ENCODE measurements at regions not wholly inside any gene's neighbourhood (a gene's known extent, or its start where the extent isn't known, plus 50 kb on each side); places are given as distances from the start of the nearest gene placed in this dataset.

DNA sequence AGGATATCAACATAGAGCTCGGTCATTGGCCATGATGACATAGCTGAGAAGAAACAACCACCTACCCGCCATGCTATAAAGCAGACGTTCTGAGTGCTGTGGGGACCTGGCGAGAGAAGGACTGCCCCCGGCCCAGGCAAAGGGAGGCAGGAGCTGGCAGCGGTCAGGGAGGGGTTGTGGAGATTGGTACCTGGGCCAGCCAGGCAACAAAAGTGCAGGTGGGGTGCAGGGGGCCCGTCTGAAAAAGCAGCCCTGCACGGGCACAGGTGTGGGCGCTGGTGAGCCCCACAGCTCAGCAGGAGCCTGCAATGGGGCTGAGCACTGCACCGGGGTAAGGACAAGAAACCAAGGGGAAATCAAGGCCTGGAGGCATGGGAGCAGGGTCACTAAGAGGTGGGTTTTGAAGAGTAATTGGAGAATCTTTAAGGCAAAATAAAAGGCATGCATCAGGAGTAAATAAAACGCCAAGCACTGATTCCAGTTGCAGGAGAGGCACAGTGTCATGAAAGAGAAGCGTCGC is 464.0 kb downstream of the EIPR1 start:
- no peak for ATAC-seq
- TF ChIP-seq ZC3H10 (CRISPR knock-in tag; IDR thresholded peaks at IDR 0.05), result no peak
- TF ChIP-seq, protein P1, sequence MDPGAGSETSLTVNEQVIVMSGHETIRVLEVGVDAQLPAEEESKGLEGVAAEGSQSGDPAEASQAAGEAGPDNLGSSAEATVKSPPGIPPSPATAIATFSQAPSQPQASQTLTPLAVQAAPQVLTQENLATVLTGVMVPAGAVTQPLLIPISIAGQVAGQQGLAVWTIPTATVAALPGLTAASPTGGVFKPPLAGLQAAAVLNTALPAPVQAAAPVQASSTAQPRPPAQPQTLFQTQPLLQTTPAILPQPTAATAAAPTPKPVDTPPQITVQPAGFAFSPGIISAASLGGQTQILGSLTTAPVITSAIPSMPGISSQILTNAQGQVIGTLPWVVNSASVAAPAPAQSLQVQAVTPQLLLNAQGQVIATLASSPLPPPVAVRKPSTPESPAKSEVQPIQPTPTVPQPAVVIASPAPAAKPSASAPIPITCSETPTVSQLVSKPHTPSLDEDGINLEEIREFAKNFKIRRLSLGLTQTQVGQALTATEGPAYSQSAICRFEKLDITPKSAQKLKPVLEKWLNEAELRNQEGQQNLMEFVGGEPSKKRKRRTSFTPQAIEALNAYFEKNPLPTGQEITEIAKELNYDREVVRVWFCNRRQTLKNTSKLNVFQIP (CRISPR knock-in tag; IDR thresholded peaks at IDR 0.05; ENCODE audit: borderline replicate concordance, low read depth), result no peak
- TF ChIP-seq OSR1 (CRISPR knock-in tag; IDR thresholded peaks at IDR 0.05), result no peak
- no peak for TF ChIP-seq TOX (CRISPR knock-in tag; IDR thresholded peaks at IDR 0.05; ENCODE audit: borderline replicate concordance)
- TF ChIP-seq PPARA (CRISPR knock-in tag; IDR thresholded peaks at IDR 0.05; ENCODE audit: borderline replicate concordance), result no peak

DNA sequence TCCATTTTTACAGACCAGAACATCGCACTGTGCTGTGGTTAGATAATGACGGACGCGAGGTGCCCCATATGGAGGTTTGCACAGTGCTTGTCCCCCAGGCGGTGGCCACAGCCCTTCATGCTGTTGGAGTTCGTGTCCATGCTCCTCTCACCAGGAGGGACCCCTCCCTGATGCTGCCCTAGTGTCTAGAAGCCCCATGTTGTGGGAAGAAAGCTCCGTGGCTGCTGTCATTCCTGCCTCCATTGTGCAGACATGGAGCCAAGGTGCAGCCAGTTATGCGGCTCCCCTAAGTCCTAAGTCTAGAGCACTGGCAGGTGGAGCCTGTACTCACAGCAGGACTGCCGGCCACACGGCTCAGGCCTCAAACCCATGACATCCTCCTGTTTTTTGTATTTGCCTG is 464.9 kb downstream of the EIPR1 start:
- TF ChIP-seq SNAI2 (CRISPR knock-in tag; IDR thresholded peaks at IDR 0.05) (no peak), RARB (CRISPR knock-in tag; IDR thresholded peaks at IDR 0.05) (no peak), PPARA (CRISPR knock-in tag; IDR thresholded peaks at IDR 0.05; ENCODE audit: borderline replicate concordance) (no peak), GLIS3 (CRISPR knock-in tag; IDR thresholded peaks at IDR 0.05) (no peak), TOX (CRISPR knock-in tag; IDR thresholded peaks at IDR 0.05; ENCODE audit: borderline replicate concordance) (no peak), CSDC2 (CRISPR knock-in tag; IDR thresholded peaks at IDR 0.05) (no peak), TCF4 (CRISPR knock-in tag; IDR thresholded peaks at IDR 0.05; ENCODE audit: borderline replicate concordance) (no peak), ISL1 (CRISPR knock-in tag; IDR thresholded peaks at IDR 0.05) (no peak), BACH2 (CRISPR knock-in tag; IDR thresholded peaks at IDR 0.05; ENCODE audit: borderline replicate concordance) (no peak), ESRRG (CRISPR knock-in tag; IDR thresholded peaks at IDR 0.05) (no peak), ZNF8 (CRISPR knock-in tag; IDR thresholded peaks at IDR 0.05) (no peak), ZNF70 (CRISPR knock-in tag; IDR thresholded peaks at IDR 0.05) (no peak), ZFP3 (CRISPR knock-in tag; IDR thresholded peaks at IDR 0.05) (no peak)
- TF ChIP-seq, protein P2, sequence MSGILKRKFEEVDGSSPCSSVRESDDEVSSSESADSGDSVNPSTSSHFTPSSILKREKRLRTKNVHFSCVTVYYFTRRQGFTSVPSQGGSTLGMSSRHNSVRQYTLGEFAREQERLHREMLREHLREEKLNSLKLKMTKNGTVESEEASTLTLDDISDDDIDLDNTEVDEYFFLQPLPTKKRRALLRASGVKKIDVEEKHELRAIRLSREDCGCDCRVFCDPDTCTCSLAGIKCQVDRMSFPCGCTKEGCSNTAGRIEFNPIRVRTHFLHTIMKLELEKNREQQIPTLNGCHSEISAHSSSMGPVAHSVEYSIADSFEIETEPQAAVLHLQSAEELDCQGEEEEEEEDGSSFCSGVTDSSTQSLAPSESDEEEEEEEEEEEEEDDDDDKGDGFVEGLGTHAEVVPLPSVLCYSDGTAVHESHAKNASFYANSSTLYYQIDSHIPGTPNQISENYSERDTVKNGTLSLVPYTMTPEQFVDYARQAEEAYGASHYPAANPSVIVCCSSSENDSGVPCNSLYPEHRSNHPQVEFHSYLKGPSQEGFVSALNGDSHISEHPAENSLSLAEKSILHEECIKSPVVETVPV (CRISPR knock-in tag; IDR thresholded peaks at IDR 0.05), result no peak
- TF ChIP-seq, protein P1 (CRISPR knock-in tag; IDR thresholded peaks at IDR 0.05; ENCODE audit: borderline replicate concordance, low read depth), result no peak
- TF ChIP-seq, protein P3, sequence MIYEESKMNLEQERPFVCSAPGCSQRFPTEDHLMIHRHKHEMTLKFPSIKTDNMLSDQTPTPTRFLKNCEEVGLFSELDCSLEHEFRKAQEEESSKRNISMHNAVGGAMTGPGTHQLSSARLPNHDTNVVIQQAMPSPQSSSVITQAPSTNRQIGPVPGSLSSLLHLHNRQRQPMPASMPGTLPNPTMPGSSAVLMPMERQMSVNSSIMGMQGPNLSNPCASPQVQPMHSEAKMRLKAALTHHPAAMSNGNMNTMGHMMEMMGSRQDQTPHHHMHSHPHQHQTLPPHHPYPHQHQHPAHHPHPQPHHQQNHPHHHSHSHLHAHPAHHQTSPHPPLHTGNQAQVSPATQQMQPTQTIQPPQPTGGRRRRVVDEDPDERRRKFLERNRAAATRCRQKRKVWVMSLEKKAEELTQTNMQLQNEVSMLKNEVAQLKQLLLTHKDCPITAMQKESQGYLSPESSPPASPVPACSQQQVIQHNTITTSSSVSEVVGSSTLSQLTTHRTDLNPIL (CRISPR knock-in tag; IDR thresholded peaks at IDR 0.05; ENCODE audit: low read depth), result no peak
- TF ChIP-seq, protein P4, sequence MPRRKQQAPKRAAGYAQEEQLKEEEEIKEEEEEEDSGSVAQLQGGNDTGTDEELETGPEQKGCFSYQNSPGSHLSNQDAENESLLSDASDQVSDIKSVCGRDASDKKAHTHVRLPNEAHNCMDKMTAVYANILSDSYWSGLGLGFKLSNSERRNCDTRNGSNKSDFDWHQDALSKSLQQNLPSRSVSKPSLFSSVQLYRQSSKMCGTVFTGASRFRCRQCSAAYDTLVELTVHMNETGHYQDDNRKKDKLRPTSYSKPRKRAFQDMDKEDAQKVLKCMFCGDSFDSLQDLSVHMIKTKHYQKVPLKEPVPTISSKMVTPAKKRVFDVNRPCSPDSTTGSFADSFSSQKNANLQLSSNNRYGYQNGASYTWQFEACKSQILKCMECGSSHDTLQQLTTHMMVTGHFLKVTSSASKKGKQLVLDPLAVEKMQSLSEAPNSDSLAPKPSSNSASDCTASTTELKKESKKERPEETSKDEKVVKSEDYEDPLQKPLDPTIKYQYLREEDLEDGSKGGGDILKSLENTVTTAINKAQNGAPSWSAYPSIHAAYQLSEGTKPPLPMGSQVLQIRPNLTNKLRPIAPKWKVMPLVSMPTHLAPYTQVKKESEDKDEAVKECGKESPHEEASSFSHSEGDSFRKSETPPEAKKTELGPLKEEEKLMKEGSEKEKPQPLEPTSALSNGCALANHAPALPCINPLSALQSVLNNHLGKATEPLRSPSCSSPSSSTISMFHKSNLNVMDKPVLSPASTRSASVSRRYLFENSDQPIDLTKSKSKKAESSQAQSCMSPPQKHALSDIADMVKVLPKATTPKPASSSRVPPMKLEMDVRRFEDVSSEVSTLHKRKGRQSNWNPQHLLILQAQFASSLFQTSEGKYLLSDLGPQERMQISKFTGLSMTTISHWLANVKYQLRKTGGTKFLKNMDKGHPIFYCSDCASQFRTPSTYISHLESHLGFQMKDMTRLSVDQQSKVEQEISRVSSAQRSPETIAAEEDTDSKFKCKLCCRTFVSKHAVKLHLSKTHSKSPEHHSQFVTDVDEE (CRISPR knock-in tag; IDR thresholded peaks at IDR 0.05), result no peak
- no peak for ATAC-seq

DNA sequence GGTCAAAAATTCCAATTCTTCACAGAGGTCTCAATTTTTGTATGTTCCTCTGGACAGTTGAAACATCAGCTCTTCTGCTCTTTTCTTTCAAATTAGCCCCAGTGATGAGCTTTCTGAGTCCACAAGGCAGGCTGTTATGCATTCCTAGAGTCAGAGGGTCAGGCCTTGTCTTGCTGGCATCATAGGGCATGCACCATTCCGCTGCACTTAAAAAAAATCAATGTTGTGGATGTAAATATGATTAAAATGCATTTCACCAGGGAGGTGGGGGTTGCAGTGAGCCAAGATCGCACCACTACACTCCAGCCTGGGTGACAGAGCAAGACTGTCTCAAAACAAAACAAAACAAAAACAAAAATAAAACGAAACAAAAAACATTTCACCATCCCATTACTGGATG is 465.3 kb downstream of the EIPR1 start:
- TF ChIP-seq ESRRG (CRISPR knock-in tag; IDR thresholded peaks at IDR 0.05) (no peak), ISL1 (CRISPR knock-in tag; IDR thresholded peaks at IDR 0.05) (no peak), BACH2 (CRISPR knock-in tag; IDR thresholded peaks at IDR 0.05; ENCODE audit: borderline replicate concordance) (no peak), SNAI2 (CRISPR knock-in tag; IDR thresholded peaks at IDR 0.05) (no peak)
- TF ChIP-seq, protein P4 (CRISPR knock-in tag; IDR thresholded peaks at IDR 0.05), result no peak
- TF ChIP-seq, protein P1 (CRISPR knock-in tag; IDR thresholded peaks at IDR 0.05; ENCODE audit: borderline replicate concordance, low read depth), result no peak
- ATAC-seq, result no peak

Measured in SK-N-SH treated with all-trans-retinoic acid at 6 μM for 48 hours (cell line).